ACHN (cell line): ENCODE measurements at regions not wholly inside any gene's neighbourhood (a gene's known extent, or its start where the extent isn't known, plus 50 kb on each side); places are given as distances from the start of the nearest gene placed in this dataset.
"Not testable (repeated sequence)": the region's sequence is repeated elsewhere in the genome, so short reads cannot be mapped to it uniquely, and the experiment has no call there.

ENCODE experiments used
- DNase-seq: peaks from one replicate; pipeline ENCODE4 v3.0.0-alpha.2; 2015
- in situ Hi-C: cut with HindIII; loops from 2 replicates; pipeline ENCODE4 v1.10.0; 2017; ENCODE audit warnings: low sequenced_read_pairs, low pct_ligation_motif_present, low pct_unique_long_range_greater_than_20kb

- in situ Hi-C loops = no loop called here
- no peak for DNase-seq
Observed at GRCh38 chr12:70060634-70061033, 182.6 kb upstream of the CNOT2 start.

- in situ Hi-C loops = no loop called here
- DNase-seq = no peak
Observed at GRCh38 chr12:70068743-70069142, 174.5 kb upstream of the CNOT2 start.

- no peak for DNase-seq
- in situ Hi-C loops = no loop called here
Observed at GRCh38 chr12:70069221-70070105, 173.8 kb upstream of the CNOT2 start.

DNA sequence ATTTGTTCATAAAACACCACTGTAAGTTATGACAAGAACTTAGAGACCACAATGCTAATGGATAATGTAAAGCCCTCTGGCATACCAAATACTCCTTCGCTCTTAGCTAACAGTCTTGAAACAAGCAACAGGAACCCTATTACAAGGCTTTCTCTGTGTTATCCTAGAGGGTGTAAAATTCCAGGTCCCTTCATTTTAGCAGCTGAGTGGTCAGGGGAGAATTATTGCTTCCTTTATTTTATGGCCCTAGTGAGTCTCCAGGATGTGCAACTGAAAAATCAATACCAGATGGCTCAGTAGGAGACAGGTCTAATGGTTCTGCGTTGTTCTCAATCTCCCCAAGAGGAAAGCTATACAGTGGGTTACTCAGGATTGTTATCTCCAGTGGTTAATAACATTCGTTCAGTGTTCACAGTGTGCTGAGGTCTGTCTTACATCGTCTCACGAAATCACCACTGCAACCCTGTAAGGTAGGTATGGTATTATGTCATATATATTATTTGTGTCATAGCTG is 172.7 kb upstream of the CNOT2 start:
- DNase-seq = no peak
- in situ Hi-C loops = no loop called here

GRCh38 chr12:70074510-70074909 is 168.7 kb upstream of the CNOT2 start:
- DNase-seq = no peak
- in situ Hi-C loops = no loop called here

DNA sequence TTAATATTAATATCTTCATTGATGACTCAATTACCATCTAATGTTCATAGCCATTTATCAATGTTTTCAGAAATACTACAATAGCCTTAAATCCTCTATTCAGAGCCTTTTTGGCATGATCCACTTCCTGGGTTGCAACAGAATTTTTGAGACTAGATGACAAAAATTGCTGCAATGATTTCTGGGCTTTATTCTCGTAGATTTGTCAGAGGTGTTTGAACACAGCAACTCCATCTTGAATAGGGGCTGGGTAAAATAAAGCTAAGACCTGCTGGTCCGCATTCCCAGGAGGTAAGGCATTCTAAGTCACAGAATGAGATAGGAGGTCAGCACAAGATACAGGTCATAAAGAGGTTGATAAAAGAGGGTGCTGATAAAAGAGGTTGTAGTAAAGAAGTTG is 165.8 kb upstream of the CNOT2 start:
- no peak for DNase-seq
- in situ Hi-C loops = no loop called here

DNA sequence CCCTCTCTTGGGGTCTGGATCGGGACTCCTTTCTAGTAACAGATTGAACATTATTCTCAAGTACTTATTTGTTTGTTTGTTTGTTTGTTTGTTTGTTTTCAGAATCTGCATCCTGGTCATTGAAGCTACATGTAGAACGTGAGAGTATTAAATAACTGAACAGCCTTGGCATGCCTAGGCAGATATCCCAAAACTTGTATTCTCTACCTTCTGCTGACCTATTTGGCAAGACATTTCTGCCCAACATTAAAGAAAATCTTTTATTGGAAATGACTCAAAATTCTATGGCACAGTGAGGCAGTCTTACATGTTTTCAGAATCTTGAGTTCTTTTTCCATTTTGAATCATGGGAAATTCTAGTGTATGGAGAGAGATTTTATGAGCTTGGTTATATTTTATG is 165.1 kb upstream of the CNOT2 start:
- in situ Hi-C loops = no loop called here
- DNase-seq = no peak

DNA sequence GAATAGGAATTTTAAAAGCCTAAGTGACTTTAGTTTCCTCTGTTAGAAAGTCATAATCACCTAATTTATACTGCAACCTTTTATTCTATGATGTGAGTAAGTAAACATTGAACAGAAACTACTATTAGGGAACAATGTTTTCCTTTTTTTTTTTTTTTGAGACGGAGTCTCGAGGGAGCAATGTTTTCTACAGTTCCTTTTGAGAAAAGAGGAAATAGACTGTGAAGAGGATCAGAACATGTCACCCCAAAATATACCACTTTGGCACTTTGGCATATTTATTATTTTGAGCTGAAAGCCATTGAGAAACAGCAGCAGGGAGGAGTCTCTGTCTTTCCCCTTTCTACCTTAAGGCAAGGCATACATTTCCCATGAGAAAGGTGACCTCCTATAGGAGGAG is 162.7 kb upstream of the CNOT2 start:
- in situ Hi-C loops = no loop called here
- DNase-seq = no peak

- in situ Hi-C loops = no loop called here
Observed at GRCh38 chr12:70082997-70083676, 160.1 kb upstream of the CNOT2 start.

GRCh38 chr12:70083677-70084020 is 159.6 kb upstream of the CNOT2 start:
- in situ Hi-C loops = no loop called here
- DNase-seq = no peak

More at GRCh38 chr12:70082997-70083676, 160.1 kb upstream of the CNOT2 start:
- no peak for DNase-seq

DNA sequence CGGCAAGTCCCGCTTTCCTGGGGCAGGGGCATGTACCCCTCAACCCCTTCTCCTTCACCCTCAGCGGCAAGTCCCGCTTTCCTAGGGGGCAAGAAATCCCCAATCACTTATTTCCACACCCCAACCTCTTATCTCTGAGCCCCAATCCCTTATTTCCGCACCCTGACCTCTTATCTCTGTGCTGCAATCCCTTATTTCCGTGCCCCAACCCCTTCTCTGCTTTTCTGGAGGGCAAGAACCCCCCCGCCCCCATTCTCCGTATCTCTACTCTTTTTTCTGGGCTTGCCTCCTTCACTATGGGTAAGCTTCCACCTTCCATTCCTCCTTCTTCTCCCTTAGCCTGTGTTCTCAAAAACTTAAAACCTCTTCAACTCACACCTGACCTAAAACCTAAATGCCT is 156.9 kb upstream of the CNOT2 start:
- DNase-seq, in situ Hi-C loops: not testable (repeated sequence)

GRCh38 chr12:70091021-70091521 is 152.2 kb upstream of the CNOT2 start:
- no peak for DNase-seq
- in situ Hi-C loops = no loop called here

DNA sequence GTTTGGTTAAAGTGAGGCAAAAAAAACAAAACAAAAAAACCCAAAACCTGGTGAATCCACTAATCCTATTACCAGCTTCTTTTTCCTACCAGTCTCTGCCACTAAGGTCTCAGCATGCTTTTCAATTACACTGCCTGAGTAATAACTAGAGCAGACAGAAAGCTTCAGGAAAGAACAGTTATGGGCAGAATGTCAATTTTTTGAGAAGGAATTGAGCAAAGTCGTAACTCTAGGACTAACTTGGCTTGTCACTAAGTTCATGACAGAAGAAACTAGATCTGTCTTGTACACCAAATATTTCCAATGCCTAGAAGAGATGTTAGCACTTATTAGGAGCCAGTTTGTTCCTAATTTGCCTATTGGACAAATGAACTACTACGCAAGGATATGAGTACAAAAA is 148.8 kb upstream of the CNOT2 start:
- no peak for DNase-seq
- in situ Hi-C loops = no loop called here

GRCh38 chr12:70096759-70097410 is 146.3 kb upstream of the CNOT2 start:
- in situ Hi-C loops = no loop called here
- no peak for DNase-seq

GRCh38 chr12:70101064-70101463 is 142.2 kb upstream of the CNOT2 start:
- no peak for DNase-seq
- in situ Hi-C loops = no loop called here

DNA sequence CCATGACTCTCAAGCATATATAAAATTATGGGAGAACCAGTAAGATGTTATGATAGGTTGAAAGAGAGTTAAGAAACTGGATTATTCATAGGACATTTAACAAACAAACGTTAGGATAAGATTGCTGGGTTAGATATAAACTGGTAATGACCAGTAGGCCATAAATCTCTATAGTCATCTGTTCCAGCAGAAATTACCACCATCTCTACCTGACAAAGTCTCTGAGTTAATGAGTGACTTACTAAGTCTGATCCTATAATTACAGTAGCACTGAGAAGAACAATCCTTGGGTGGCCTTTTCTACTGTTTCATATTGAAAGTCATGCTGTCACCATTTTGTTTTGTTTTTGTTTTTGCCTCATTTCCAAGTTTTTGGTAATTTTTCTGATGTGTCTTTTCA is 136.9 kb upstream of the CNOT2 start:
- DNase-seq = no peak
- in situ Hi-C loops = no loop called here

DNA sequence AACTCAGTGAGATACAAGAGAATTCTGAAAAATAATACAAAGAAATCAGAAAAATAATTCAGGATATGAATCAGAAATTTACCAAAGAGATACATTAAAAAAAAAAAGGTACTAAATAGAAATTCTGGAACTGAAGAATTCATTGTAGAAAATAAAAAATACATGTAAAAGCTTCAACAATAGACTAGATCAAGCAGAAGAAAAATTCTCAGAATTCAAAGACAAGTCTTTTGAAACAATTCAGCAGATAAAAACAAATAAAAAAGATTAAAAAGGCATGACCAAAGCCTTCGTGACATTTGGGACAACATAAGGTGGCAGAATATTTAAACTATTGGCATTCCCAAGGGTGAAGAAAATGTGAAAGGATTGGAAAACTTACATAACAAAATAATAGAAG is 133.1 kb upstream of the CNOT2 start:
- in situ Hi-C loops = no loop called here
- no peak for DNase-seq

DNA sequence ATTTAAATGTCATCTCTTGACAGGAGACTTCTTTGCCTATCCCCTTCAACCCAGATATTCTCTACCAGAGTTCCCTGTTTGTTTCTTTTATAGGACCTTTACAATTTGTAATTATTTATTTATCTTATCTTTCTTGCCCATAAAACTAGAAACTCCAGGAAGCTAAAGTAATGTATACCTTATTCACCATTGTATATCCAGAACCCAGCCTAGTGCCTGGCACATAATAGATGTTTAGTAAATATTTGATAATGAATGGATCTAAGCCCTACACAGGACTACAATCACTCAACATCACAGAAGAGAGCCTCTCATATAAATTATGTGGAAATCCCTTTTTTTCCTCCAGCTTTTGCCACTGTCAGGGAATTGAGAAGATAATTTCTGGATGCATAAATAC is 125.6 kb upstream of the CNOT2 start:
- in situ Hi-C loops = no loop called here
- DNase-seq = no peak

DNA sequence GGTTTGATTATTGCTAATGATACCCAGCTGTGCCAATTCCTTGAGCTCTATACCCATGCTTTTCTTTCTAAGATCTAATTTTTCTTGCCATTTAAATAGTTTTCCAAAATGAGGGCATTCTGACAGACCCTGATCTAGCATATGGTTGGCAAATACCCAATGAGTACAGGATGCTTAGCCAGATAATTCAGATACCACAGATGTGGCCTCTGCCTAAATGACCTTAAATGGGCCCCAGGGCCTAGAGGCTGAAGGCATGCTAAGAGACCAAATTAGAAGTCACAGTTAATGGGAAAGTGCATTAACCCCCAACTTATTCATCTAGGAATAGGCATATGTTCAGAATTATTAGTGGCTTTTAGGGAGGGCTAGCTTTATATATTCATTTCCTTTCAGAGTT is 122.3 kb upstream of the CNOT2 start:
- in situ Hi-C loops = no loop called here
- DNase-seq = no peak
